Type B pancreatic cell (in vitro differentiated cells): ENCODE measurements at regions not wholly inside any gene's neighbourhood (a gene's known extent, or its start where the extent isn't known, plus 50 kb on each side); places are given as distances from the start of the nearest gene placed in this dataset.
"Not testable (repeated sequence)": the region's sequence is repeated elsewhere in the genome, so short reads cannot be mapped to it uniquely, and the experiment has no call there.

Experiments
- DNase-seq: peaks from one replicate; pipeline ENCODE4 v3.0.0; 2021; ENCODE audit warnings: mixed read lengths; ENCODE audit not compliant: unreplicated experiment; ENCODE audit errors: extremely low spot score
- H3K27ac Mint-ChIP-seq: 2 replicates; pipeline ENCODE4 v1.8.0; 2021; ENCODE audit warnings: mild to moderate bottlenecking, mixed read lengths
- H3K27me3 Mint-ChIP-seq: 2 replicates; pipeline ENCODE4 v1.8.0; 2021; ENCODE audit warnings: mixed read lengths
- H3K36me3 Mint-ChIP-seq: 2 replicates; pipeline ENCODE4 v1.8.0; 2021; ENCODE audit warnings: mixed read lengths
- H3K4me1 Mint-ChIP-seq: one replicate; pipeline ENCODE4 v1.8.0; 2021; ENCODE audit warnings: mixed read lengths; ENCODE audit not compliant: unreplicated experiment
- H3K4me3 Mint-ChIP-seq: 2 replicates; pipeline ENCODE4 v1.8.0; 2021; ENCODE audit warnings: mild to moderate bottlenecking, mixed read lengths
- H3K9me3 Mint-ChIP-seq: 2 replicates; pipeline ENCODE4 v1.8.0; 2021; ENCODE audit warnings: mixed read lengths
- CTCF ChIP-seq: fragments of 200-600 bp; sonication (generic); conservative IDR thresholded peaks from 2 replicates; pipeline ENCODE4 v1.5.0; 2021; ENCODE audit warnings: antibody characterized with exemption, mild to moderate bottlenecking

- no peaks in the 10 kb centered on the region for H3K9me3 Mint-ChIP-seq
- peaks cover 3% of the 10 kb centered on the region for H3K27me3 Mint-ChIP-seq
- no peaks in the 10 kb centered on the region for H3K36me3 Mint-ChIP-seq
- H3K4me3 Mint-ChIP-seq, result no peak overlapping the region
- H3K27ac Mint-ChIP-seq, result no peak overlapping the region
- TF ChIP-seq CTCF, result no peak
- DNase-seq, result peak; percentile 61
- H3K4me1 Mint-ChIP-seq, result peaks cover 10% of the 10 kb centered on the region
These were observed 55.1 kb upstream of the SEPTIN5 start for GRCh38 chr22:19658967-19659804.

GRCh38 chr22:19659805-19660345 is 54.4 kb upstream of the SEPTIN5 start:
- no peak for TF ChIP-seq CTCF
- Mint-ChIP-seq H3K27me3 (peaks cover 3% of the 10 kb centered on the region), H3K27ac (no peak overlapping the region), H3K36me3 (no peaks in the 10 kb centered on the region), H3K4me1 (peaks cover 15% of the 10 kb centered on the region), H3K9me3 (no peaks in the 10 kb centered on the region), H3K4me3 (no peak overlapping the region)
- peak; percentile 50 for DNase-seq

DNA sequence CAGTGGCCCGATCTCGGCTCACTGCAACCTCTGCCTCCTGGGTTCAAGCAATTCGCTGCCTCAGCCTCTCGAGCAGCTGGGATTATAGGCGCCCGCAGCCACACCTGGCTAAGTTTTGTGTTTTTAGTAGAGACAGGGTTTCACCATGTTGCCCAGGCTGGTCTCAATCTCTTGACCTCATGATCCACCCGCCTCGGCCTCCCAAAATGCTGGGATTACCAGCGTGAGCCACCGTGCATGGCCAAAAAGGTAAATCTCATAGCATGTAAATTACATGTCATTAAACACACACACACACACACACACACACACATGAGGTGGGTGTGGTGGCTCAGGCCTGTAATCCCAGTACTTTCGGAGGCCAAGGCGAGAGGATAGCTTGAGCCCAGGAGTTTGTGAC is 53.7 kb upstream of the SEPTIN5 start:
- not testable (repeated sequence) for H3K27me3 Mint-ChIP-seq, H3K27ac Mint-ChIP-seq

GRCh38 chr22:19661156-19661555 is 53.1 kb upstream of the SEPTIN5 start:
- TF ChIP-seq CTCF, result no peak
- no peaks in the 10 kb centered on the region for H3K36me3 Mint-ChIP-seq
- peaks cover 15% of the 10 kb centered on the region for H3K4me1 Mint-ChIP-seq
- H3K27ac Mint-ChIP-seq, result no peak overlapping the region
- no peaks in the 10 kb centered on the region for H3K9me3 Mint-ChIP-seq
- no peak overlapping the region for H3K4me3 Mint-ChIP-seq
- DNase-seq, result peak; percentile 27
- peaks cover 3% of the 10 kb centered on the region for H3K27me3 Mint-ChIP-seq

More for the DNA sequence above, 53.7 kb upstream of the SEPTIN5 start:
- not testable (repeated sequence) for H3K36me3 Mint-ChIP-seq, H3K4me3 Mint-ChIP-seq, H3K9me3 Mint-ChIP-seq
- H3K4me1 Mint-ChIP-seq, result peaks cover 15% of the 10 kb centered on the region
- DNase-seq, result peak; percentile 29

- H3K9me3 Mint-ChIP-seq, H3K4me3 Mint-ChIP-seq, H3K27me3 Mint-ChIP-seq, H3K27ac Mint-ChIP-seq, H3K36me3 Mint-ChIP-seq: not testable (repeated sequence)
- peaks cover 21% of the 10 kb centered on the region for H3K4me1 Mint-ChIP-seq
- DNase-seq, result peak; percentile 34
These were observed 52.1 kb upstream of the SEPTIN5 start for GRCh38 chr22:19662049-19662684.

GRCh38 chr22:19663286-19663815 is 51.0 kb upstream of the SEPTIN5 start:
- Mint-ChIP-seq H3K36me3 (no peaks in the 10 kb centered on the region), H3K27ac (no peak overlapping the region), H3K4me1 (peaks cover 22% of the 10 kb centered on the region), H3K4me3 (no peak overlapping the region), H3K27me3 (peaks cover 6% of the 10 kb centered on the region), H3K9me3 (no peaks in the 10 kb centered on the region)
- TF ChIP-seq CTCF, result no peak
- peak; percentile 65 for DNase-seq
